Esophagus muscularis mucosa (tissue), 3 donors: ENCODE measurements at regions not wholly inside any gene's neighbourhood (a gene's known extent, or its start where the extent isn't known, plus 50 kb on each side); places are given as distances from the start of the nearest gene placed in this dataset.

Source experiments
- POLR2A ChIP-seq: fragments of 450-650 bp; IDR thresholded peaks from one replicate; pipeline ENCODE4 v1.6.1; 2017; ENCODE audit warnings: antibody characterized with exemption, moderate library complexity, mild to moderate bottlenecking, low read depth
- TF ChIP-seq, protein P1 (sequence below), 3 experiments: fragments of 200-600 bp in 2 of 3; fragments of 450-650 bp in 1 of 3; sonication (generic) in 2 of 3; IDR thresholded peaks; one replicate each; pipeline ENCODE4 v1.5.1; 2017 to 2019; ENCODE audit warnings: antibody characterized with exemption in 3 of 3, mild to moderate bottlenecking in 2 of 3, moderate library complexity in 1 of 3

DNA sequence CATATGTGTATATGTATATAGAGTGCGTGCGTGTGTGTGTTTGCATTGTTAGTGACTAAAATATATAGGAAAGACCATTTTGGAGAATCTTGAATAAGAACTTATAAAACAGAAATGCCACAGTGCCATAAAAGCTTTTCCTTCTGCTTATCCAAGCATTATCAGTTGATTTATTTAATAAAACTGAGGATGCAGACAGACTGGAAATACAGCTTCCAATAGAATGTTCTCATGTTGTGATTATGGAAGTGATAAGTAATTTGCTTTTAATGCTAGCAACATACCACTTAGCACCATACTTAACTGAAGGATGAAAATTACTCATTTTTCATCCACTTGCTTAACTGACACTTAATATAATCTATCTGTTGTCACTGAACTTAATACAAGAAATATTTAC lies 820.1 kb downstream of the TFAP2A start:
- TF ChIP-seq, protein P1, sequence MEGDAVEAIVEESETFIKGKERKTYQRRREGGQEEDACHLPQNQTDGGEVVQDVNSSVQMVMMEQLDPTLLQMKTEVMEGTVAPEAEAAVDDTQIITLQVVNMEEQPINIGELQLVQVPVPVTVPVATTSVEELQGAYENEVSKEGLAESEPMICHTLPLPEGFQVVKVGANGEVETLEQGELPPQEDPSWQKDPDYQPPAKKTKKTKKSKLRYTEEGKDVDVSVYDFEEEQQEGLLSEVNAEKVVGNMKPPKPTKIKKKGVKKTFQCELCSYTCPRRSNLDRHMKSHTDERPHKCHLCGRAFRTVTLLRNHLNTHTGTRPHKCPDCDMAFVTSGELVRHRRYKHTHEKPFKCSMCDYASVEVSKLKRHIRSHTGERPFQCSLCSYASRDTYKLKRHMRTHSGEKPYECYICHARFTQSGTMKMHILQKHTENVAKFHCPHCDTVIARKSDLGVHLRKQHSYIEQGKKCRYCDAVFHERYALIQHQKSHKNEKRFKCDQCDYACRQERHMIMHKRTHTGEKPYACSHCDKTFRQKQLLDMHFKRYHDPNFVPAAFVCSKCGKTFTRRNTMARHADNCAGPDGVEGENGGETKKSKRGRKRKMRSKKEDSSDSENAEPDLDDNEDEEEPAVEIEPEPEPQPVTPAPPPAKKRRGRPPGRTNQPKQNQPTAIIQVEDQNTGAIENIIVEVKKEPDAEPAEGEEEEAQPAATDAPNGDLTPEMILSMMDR (IDR thresholded peaks at IDR 0.05), result no peak
- TF ChIP-seq POLR2A, result no peak
